Transverse colon (tissue), 4 donors: ENCODE measurements at regions not wholly inside any gene's neighbourhood (a gene's known extent, or its start where the extent isn't known, plus 50 kb on each side); places are given as distances from the start of the nearest gene placed in this dataset.

Experiments
- DNase-seq: peaks from one replicate; pipeline ENCODE4 v3.0.0-alpha.2; 2019
- H3K27ac ChIP-seq, 4 donors: fragments of 200-600 bp; sonication (generic); 2 replicates each; pipeline ENCODE4 v1.5.1; 2016 to 2018; ENCODE audit warnings: inconsistent platforms in 4 of 4
- H3K27me3 ChIP-seq: fragments of 200-600 bp; sonication (generic); 2 replicates; pipeline ENCODE4 v1.5.1; 2017; ENCODE audit warnings: inconsistent platforms
- H3K36me3 ChIP-seq, 4 donors: fragments of 200-600 bp; sonication (generic); 2 replicates each; pipeline ENCODE4 v1.5.1; 2017 to 2019; ENCODE audit warnings: inconsistent platforms in 4 of 4
- H3K4me1 ChIP-seq, 4 donors: fragments of 200-600 bp; sonication (generic); 2 replicates each; pipeline ENCODE4 v1.5.1; 2017 to 2020; ENCODE audit warnings: inconsistent platforms in 4 of 4
- H3K4me3 ChIP-seq, 4 donors: fragments of 200-600 bp; sonication (generic); 1 replicate in 1 of 4; 2 replicates in 3 of 4; pipeline versions ENCODE4 v1.5.1 to v1.6.1; 2017 to 2019; ENCODE audit warnings: inconsistent platforms in 4 of 4
- H3K9me3 ChIP-seq, 2 donors: fragments of 200-600 bp; sonication (generic); 2 replicates each; pipeline ENCODE4 v1.5.1; 2017 to 2019; ENCODE audit warnings: inconsistent platforms in 2 of 2
- CTCF ChIP-seq, 5 experiments: fragments of 200-600 bp in 3 of 5; fragments of 450-650 bp in 2 of 5; sonication (generic) in 3 of 5; IDR thresholded peaks; 1 replicate in 2 of 5; 2 replicates in 3 of 5; pipeline ENCODE4 v1.5.1; 2016 to 2017; ENCODE audit warnings: antibody characterized with exemption in 5 of 5, inconsistent platforms in 3 of 5, mild to moderate bottlenecking in 2 of 5, moderate library complexity in 1 of 5
- EP300 ChIP-seq: sonication (generic); formaldehyde crosslinking; IDR thresholded peaks from one replicate; pipeline ENCODE4 v1.6.1; 2017; ENCODE audit warnings: antibody characterized with exemption, low read depth
- POLR2A ChIP-seq: fragments of 450-650 bp; IDR thresholded peaks from one replicate; pipeline ENCODE4 v1.6.1; 2016; ENCODE audit warnings: antibody characterized with exemption, mild to moderate bottlenecking, moderate library complexity
- POLR2AphosphoS5 ChIP-seq, 3 donors: sonication (generic); formaldehyde crosslinking; IDR thresholded peaks; one replicate each; pipeline ENCODE4 v1.6.1; 2016; ENCODE audit warnings: antibody characterized with exemption in 3 of 3
- WGBS, 2 donors: methylation state at CpG; one replicate each; pipeline ENCODE4 v1.1.5; 2018; ENCODE audit warnings: low coverage in 1 of 2; 5-methylcytosine and 5-hydroxymethylcytosine counted together
- in situ Hi-C, 4 donors: fragments of 200-750 bp; cut with MboI; loops; one replicate each; pipeline versions ENCODE4 v1.15.0 to v1.15.1; 2017; ENCODE audit warnings: low sequenced_read_pairs in 3 of 4, low pct_ligation_motif_present in 1 of 4, low pct_unique_long_range_greater_than_20kb in 1 of 4
- intact Hi-C: fragments of 100-400 bp; cut with DNase I; formaldehyde crosslinking; loops from one replicate; pipeline ENCODE4 v1.15.1; 2023; ENCODE audit warnings: low total_unique reads

DNA sequence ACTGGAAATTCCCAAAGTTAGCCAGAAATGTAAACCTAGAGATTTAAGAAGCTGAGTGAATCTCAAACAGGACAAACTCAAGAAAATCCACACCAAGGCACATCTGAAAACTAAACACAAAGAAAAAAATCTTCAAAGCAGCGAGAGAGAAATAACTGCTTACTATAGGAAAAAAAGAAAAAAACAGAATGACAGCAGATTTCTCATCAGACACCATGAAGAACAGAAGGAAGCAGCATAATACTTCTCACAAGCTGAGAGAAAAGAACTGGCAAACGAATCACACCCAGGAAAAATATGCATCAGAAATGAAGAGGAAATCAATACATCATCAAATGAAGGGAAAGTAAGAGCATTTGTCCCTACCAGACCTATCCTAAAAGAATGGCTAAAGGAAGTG lies 236.3 kb upstream of the ADAMTS3 start:
- H3K9me3 ChIP-seq: no peaks in the 10 kb centered on the region
- no peaks in the 10 kb centered on the region for H3K27me3 ChIP-seq
- no peaks in the 10 kb centered on the region for H3K36me3 ChIP-seq
- H3K4me3 ChIP-seq: no peak overlapping the region
- WGBS, 2 donors: 49 to 63% methylated on average over 2 of the region's 2 CpGs
- no peak for DNase-seq
- TF ChIP-seq CTCF (IDR thresholded peaks at IDR 0.05) (no peak), EP300 (no peak), POLR2AphosphoS5 (IDR thresholded peaks at IDR 0.05) (no peak), POLR2A (no peak)
- no peak overlapping the region for H3K27ac ChIP-seq
- in situ Hi-C loops (no loop called here), intact Hi-C loops (loop anchor here (10.0 kb wide), 1 partner anchor 1670 kb away; no protein-coding TSS in a partner anchor)
- H3K4me1 ChIP-seq: no peaks in the 10 kb centered on the region

- intact Hi-C loops: no loop called here
- Histone ChIP-seq H3K4me3 (no peak overlapping the region), H3K9me3 (no peaks in the 10 kb centered on the region), H3K27ac (no peak overlapping the region), H3K27me3 (no peaks in the 10 kb centered on the region), H3K36me3 (no peaks in the 10 kb centered on the region), H3K4me1 (no peaks in the 10 kb centered on the region)
- TF ChIP-seq CTCF (IDR thresholded peaks at IDR 0.05) (no peak), EP300 (no peak), POLR2A (no peak)
- in situ Hi-C loops: no loop called here
- 75% methylated on average over 1 of the region's 1 CpG; no CpG with 5 or more reads in 1 of the 2 donors for WGBS, 2 donors
- DNase-seq: no peak
Observed at GRCh38 chr4:72797486-72797885, 228.5 kb upstream of the ADAMTS3 start.

- in situ Hi-C loops: no loop called here
Observed at GRCh38 chr4:72791054-72791453, 222.0 kb upstream of the ADAMTS3 start.

GRCh38 chr4:72786401-72786990 lies 217.5 kb upstream of the ADAMTS3 start:
- Histone ChIP-seq H3K27ac (no peak overlapping the region), H3K4me3 (no peak overlapping the region), H3K36me3 (no peaks in the 10 kb centered on the region), H3K9me3 (no peaks in the 10 kb centered on the region), H3K27me3 (no peaks in the 10 kb centered on the region), H3K4me1 (no peaks in the 10 kb centered on the region)
- in situ Hi-C loops (no loop called here), intact Hi-C loops (no loop called here)
- no peak for DNase-seq
- 80 to 81% methylated on average over 6 of the region's 6 CpGs for WGBS, 2 donors
- TF ChIP-seq EP300 (no peak), POLR2AphosphoS5 (IDR thresholded peaks at IDR 0.05) (no peak), POLR2A (no peak), CTCF (IDR thresholded peaks at IDR 0.05) (no peak)

More at GRCh38 chr4:72791054-72791453, 222.0 kb upstream of the ADAMTS3 start:
- Histone ChIP-seq H3K9me3 (no peaks in the 10 kb centered on the region), H3K27ac (no peak overlapping the region), H3K4me1 (no peaks in the 10 kb centered on the region), H3K27me3 (no peaks in the 10 kb centered on the region), H3K36me3 (no peaks in the 10 kb centered on the region), H3K4me3 (no peak overlapping the region)
- WGBS, 2 donors: 25 to 88% methylated on average over 1 to 2 of the region's 2 CpGs
- DNase-seq: no peak
- TF ChIP-seq CTCF (IDR thresholded peaks at IDR 0.05) (no peak), POLR2AphosphoS5 (IDR thresholded peaks at IDR 0.05) (no peak), POLR2A (no peak), EP300 (no peak)
- intact Hi-C loops: no loop called here
